Psoas muscle (tissue), 7 donors: ENCODE measurements at regions not wholly inside any gene's neighbourhood (a gene's known extent, or its start where the extent isn't known, plus 50 kb on each side); places are given as distances from the start of the nearest gene placed in this dataset.
A peak's percentile ranks its signal among the peaks of the same experiment; 100 is the strongest.
"Not testable (repeated sequence)": the region's sequence is repeated elsewhere in the genome, so short reads cannot be mapped to it uniquely, and the experiment has no call there.

Experiments
- ATAC-seq, 4 donors: fragments of 200-7000 bp; cut with Tn5 transposase; one replicate each; pipeline ENCODE4 v1.9.1; 2020; ENCODE audit warnings: moderate library complexity in 3 of 4, mild to moderate bottlenecking in 2 of 4
- DNase-seq, 2 donors: peaks; one replicate each; pipeline ENCODE4 v3.0.0-alpha.2; 2020
- H3K27ac ChIP-seq: fragments of 200-600 bp; one replicate; pipeline ENCODE4 v1.8.0; 2022
- H3K27me3 ChIP-seq, 3 donors: fragments of 200-600 bp in 1 of 3; one replicate each; pipeline versions ENCODE4 v1.6.1 to v1.8.0; 2013 to 2022; ENCODE audit warnings: low read length in 2 of 3, mild to moderate bottlenecking in 2 of 3, moderate library complexity in 1 of 3; ENCODE audit not compliant: insufficient read depth in 3 of 3
- H3K36me3 ChIP-seq, 2 donors: fragments of 200-600 bp in 1 of 2; one replicate each; pipeline versions ENCODE4 v1.6.1 to v1.8.0; 2013 to 2022; ENCODE audit warnings: low read depth in 1 of 2, mild to moderate bottlenecking in 1 of 2, moderate library complexity in 1 of 2; ENCODE audit not compliant: insufficient read depth in 1 of 2
- H3K4me1 ChIP-seq: fragments of 200-600 bp; one replicate; pipeline ENCODE4 v1.8.0; 2022
- H3K4me3 ChIP-seq: fragments of 200-600 bp; one replicate; pipeline ENCODE4 v1.8.0; 2022; ENCODE audit warnings: mild to moderate bottlenecking
- H3K9me3 ChIP-seq: fragments of 200-600 bp; one replicate; pipeline ENCODE4 v1.8.0; 2022
- WGBS, 3 donors: extraction: QIAGEN DNeasy Blood & Tissue Kit; methylation state at CpG; one replicate each; pipeline versions ENCODE4 v1.1.6 to v1.1.7; 2013; 5-methylcytosine and 5-hydroxymethylcytosine counted together
- intact Hi-C, 2 donors: fragments of 100-400 bp; cut with DNase I; formaldehyde crosslinking; loops; one replicate each; pipeline versions ENCODE4 v1.11.0 to v1.14.2; 2022
- donor health status: healthy with polysubstance abuse.
- donor health status: DM: no; HTN: no; CAD: no; lungs with moderate emphysema.
- donor health status: Bipolar disorder and iron deficiency.
- donor health status: healthy.
- donor health status: DM: yes; HTN: yes; CAD: no.
- donor health status: DM: no; HTN: no; CAD: no.
- donor health status: DM: yes; HTN: yes; CAD: no.

DNA sequence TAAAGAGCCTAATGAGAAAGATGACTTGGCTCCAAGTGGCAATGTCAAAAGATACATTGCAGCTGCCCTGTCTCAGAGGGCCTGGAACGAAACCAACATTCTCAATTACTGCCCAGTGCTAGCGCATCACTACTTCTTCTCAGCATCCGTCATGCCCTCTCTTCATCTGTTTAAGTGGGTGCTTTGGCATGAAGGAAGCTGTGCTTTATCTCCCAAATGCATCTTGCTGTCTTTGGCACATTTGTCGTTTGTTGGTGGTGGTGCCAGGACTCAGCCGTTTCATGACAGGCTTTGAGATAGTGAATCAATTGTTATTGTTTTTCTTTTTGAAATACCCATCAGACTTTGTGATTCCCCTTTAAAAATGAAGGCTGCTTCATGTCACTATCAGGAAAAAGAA lies 710.8 kb downstream of the PRIM2 start:
- DNase-seq, H3K27ac ChIP-seq, ATAC-seq, H3K4me1 ChIP-seq, H3K27me3 ChIP-seq, H3K36me3 ChIP-seq, intact Hi-C loops, H3K9me3 ChIP-seq, H3K4me3 ChIP-seq: not testable (repeated sequence)
- 30 to 37% (median 31%) methylated on average over 5 of the region's 5 CpGs for WGBS, 3 donors

DNA sequence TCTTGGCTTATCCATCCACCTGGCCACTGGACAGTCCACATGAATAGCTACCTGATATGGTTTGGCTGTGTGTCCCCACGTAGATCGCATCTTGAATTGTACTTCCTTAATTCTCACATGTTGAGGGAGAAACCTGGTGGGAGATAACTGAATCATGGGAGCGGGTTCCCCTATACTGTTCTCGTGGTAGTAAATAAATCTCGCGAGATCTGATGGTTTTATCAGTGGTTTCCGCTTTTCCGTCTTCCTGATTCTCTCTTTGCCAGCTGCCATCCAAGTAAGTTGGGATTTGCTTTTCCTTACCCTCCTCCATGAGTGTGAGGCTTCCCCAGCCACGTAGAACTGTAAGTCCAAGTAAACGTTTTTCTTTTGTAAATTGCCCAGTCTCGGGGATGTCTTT lies 720.8 kb downstream of the PRIM2 start:
- ATAC-seq, H3K27me3 ChIP-seq, intact Hi-C loops, H3K36me3 ChIP-seq, H3K4me1 ChIP-seq, H3K4me3 ChIP-seq, H3K9me3 ChIP-seq, H3K27ac ChIP-seq, DNase-seq: not testable (repeated sequence)
- WGBS, 3 donors: 83 to 85% (median 84%) methylated on average over 11 of the region's 11 CpGs

DNA sequence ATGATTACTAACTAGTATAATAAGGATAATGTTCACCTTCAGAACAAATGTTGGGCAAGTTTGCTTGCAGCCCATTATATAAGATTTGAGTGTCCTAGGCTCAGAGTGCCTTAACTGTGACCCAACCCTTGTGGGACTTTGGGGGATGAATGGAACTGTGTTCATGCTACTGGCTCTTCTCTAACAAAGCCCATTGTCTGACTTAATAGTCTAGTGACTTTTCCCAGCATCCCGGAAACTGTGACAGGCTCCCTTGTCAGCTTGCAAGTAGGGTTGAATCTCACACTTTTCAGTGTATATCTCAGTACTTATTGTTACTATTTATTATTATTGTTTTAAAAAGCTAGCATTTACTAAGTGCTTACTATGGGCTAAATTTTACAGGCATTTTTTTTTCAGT lies 729.2 kb downstream of the PRIM2 start:
- H3K4me3 ChIP-seq, DNase-seq, H3K27ac ChIP-seq, H3K9me3 ChIP-seq, H3K36me3 ChIP-seq, ATAC-seq, H3K4me1 ChIP-seq, H3K27me3 ChIP-seq, intact Hi-C loops: not testable (repeated sequence)
- 73% methylated on average over 1 of the region's 1 CpG; no CpG with 5 or more reads in 2 of the 3 donors for WGBS, 3 donors

DNA sequence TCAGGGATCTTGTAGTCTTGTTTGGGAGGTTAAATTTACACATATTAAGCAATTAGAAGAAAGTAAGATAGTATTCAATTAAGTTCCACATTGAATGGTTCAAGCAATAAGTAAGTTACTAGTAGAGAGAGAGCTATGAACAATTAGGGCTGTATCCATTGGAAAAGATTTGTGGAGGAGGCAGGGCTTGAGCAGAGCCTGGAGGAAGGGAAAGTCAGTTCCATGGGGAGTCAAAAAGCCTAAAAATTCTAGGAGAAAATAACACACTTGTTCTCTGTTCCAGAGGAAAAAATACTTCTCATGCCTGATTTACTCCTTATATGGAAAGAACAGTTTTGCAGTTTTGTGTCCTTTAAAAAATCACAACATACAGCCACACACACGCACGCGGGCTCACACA lies 730.0 kb downstream of the PRIM2 start:
- intact Hi-C loops, H3K9me3 ChIP-seq, ATAC-seq, H3K4me1 ChIP-seq, H3K27me3 ChIP-seq, H3K4me3 ChIP-seq, H3K27ac ChIP-seq, DNase-seq, H3K36me3 ChIP-seq: not testable (repeated sequence)
- 37 to 49% (median 41%) methylated on average over 3 of the region's 3 CpGs for WGBS, 3 donors

DNA sequence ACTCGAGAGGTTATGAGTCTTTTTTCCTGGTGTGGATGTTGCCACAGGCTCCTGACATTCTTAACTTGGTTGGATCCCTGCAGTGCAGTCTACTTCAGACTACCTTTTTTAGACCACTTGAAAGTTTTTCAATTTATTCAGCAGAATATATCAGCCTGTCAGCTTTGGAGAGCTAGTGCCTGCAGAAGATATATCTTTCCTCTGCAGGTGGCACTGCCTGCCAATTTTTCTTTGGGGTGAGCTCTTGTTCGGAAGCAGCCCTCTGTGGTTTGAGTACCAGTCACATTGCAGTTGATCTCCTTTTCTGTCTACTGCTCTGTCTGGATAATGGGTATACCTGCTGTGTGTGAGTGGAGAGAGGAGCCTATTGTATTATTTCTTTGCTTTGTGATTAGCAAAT lies 730.4 kb downstream of the PRIM2 start:
- intact Hi-C loops, H3K4me1 ChIP-seq, H3K27ac ChIP-seq, H3K36me3 ChIP-seq, DNase-seq, H3K4me3 ChIP-seq, ATAC-seq, H3K9me3 ChIP-seq, H3K27me3 ChIP-seq: not testable (repeated sequence)
- 14 to 33% (median 19%) methylated on average over 2 of the region's 2 CpGs for WGBS, 3 donors

DNA sequence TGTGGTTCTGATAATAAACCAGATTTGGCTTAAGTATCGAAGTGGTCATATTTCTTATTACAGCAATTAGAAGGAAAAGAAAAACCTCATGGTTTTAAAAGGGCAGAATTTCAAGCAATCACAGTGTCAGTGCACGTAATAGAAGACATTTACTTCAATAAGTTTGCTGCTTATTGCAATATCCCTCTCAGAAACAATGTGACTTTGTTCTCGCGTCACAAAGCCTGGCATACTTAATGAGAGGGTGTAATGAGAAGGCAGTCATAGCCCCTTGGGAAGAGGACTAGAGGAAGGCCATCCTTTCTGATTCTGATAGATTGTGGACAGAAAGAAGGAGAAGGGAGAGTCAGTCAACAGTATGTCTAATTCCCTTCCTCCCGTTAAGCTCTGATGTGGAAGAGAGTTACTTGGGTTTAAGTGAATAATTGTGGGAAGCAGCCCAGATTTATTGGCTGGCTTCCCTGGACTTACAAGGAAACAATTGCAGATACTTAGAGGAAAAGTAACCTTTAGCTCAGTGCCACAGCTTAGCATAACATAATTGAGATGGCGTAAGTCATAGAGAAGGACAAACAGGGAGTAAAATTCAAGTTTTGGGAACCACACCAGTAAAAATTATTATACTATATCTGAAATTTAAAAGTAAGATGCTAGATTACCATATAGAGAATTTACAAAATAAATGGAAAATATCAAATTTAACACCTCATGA lies 738.2 kb downstream of the PRIM2 start:
- WGBS, 3 donors: 54 to 68% (median 56%) methylated on average over 4 to 5 of the region's 6 CpGs
- H3K36me3 ChIP-seq, H3K27me3 ChIP-seq, intact Hi-C loops, DNase-seq, H3K4me3 ChIP-seq, ATAC-seq, H3K4me1 ChIP-seq, H3K9me3 ChIP-seq, H3K27ac ChIP-seq: not testable (repeated sequence)

DNA sequence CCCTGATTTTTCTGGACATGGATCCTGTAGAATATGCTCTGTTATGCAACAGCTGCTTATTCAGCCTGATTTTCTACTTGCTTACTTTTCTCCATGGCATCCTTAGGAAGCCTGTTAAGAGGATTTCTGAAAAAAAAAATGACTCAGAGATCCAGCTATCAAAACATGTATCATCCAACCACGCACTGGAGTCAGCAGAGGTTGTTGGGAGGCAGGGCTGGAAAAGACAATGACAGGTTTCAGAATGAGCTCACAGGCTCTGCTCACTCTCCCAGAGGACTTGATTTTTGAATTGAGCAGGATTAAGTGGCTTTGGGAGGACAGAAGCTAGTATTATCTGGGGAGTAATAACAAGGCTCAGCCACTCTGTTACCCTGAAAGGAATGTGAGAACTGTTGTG lies 742.3 kb downstream of the PRIM2 start:
- H3K27me3 ChIP-seq, H3K4me3 ChIP-seq, H3K36me3 ChIP-seq, intact Hi-C loops, DNase-seq, H3K4me1 ChIP-seq, H3K9me3 ChIP-seq, H3K27ac ChIP-seq: not testable (repeated sequence)
- 8 to 17% (median 12%) methylated on average over 1 of the region's 1 CpG for WGBS, 3 donors
- peak in 1 of 4 donors; percentile 28 for ATAC-seq

DNA sequence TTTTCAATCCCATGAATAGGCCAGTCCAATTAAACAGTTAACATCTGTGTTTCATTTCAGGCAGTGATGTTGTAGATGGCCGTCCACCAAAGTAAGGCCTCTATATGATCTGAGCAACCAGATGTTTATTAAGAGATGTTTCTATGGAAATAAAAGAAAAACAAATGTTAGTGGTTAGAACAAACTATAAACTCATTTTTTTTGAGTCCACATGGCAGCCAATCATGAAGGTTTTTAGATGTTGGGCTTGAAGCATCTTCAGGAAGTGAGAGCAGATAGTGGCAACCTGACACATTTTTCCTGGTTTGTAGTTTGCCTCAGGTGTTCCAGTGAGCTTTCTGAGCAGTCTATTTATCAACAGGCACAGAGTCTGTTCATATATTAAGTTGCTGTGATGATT lies 746.1 kb downstream of the PRIM2 start:
- H3K4me1 ChIP-seq, ATAC-seq, H3K36me3 ChIP-seq, H3K27ac ChIP-seq, H3K4me3 ChIP-seq, H3K9me3 ChIP-seq, H3K27me3 ChIP-seq, DNase-seq, intact Hi-C loops: not testable (repeated sequence)
- WGBS, 3 donors: 57 to 86% methylated on average over 1 of the region's 1 CpG; no CpG with 5 or more reads in 1 of the 3 donors

DNA sequence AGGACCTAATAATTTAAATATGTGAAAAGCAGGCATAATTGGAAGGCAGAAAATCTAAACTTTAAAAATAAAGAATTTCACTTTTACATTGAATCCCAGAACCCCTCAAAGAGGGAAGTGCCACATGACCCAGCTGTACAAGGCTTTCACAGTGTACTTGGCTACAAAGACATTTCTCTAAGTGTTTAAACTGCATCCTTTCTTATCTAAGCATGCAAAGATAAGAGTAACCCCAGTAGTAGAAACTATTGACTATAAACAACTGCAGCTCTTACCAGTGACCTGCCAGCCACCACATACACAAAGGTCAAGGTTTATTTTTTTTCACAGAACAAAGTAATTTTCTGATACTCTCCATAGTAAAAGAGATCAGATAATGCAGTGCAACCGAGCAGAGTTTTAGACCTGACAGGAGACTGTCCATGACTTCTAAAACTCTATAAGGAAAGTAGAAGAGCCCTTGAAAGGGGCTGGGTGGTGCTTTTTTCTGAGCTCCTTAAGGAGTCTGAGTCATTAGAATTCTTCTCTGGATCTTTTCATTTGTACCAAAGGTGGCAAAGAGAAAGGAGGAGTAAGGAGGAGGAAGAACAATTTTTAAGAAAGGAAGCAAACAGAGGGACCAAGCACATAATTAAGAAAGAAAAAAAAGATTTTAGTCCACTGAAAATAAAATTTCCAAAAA lies 750.6 kb downstream of the PRIM2 start:
- H3K4me1 ChIP-seq, H3K9me3 ChIP-seq, DNase-seq, ATAC-seq, intact Hi-C loops, H3K4me3 ChIP-seq, H3K36me3 ChIP-seq, H3K27me3 ChIP-seq, H3K27ac ChIP-seq: not testable (repeated sequence)
- WGBS, 3 donors: 57 to 69% (median 67%) methylated on average over 1 of the region's 1 CpG
